Omental fat pad (tissue), 3 donors: ENCODE measurements at regions not wholly inside any gene's neighbourhood (a gene's known extent, or its start where the extent isn't known, plus 50 kb on each side); places are given as distances from the start of the nearest gene placed in this dataset.
"Not testable (repeated sequence)": the region's sequence is repeated elsewhere in the genome, so short reads cannot be mapped to it uniquely, and the experiment has no call there.

Experiments used
- ATAC-seq: fragments of 150-250 bp; one replicate; pipeline ENCODE4 v1.9.1; 2016; ENCODE audit warnings: mild to moderate bottlenecking, moderate library complexity; ENCODE audit not compliant: low FRiP score
- DNase-seq: peaks from one replicate; pipeline ENCODE4 v3.0.0-alpha.2; 2019; ENCODE audit warnings: low spot score
- TF ChIP-seq, protein P1 (sequence below), 3 donors: fragments of 450-650 bp; IDR thresholded peaks; one replicate each; pipeline ENCODE4 v1.5.1; 2016 to 2017; ENCODE audit warnings: antibody characterized with exemption in 3 of 3, mild to moderate bottlenecking in 3 of 3, moderate library complexity in 2 of 3

DNA sequence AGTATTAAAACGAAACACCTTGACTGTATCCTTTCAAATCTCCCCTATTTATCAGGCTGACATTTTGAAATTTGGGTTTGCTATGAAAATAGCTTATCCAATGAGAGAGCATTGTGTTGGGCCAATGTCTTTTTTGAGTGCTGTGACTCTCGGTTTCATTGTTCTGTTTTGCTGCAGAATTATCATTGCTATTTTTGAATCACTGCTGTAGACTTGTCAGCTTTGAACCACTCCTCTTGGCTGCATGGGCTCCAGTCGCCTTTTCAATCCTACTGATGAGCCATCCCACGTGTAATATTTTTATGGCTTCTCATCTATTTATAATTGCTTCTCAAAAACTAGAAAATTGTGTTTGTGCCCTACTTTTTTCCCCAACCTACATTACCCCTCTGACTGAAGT is 322.8 kb downstream of the LNPK start:
- no peak for DNase-seq
- TF ChIP-seq, protein P1, sequence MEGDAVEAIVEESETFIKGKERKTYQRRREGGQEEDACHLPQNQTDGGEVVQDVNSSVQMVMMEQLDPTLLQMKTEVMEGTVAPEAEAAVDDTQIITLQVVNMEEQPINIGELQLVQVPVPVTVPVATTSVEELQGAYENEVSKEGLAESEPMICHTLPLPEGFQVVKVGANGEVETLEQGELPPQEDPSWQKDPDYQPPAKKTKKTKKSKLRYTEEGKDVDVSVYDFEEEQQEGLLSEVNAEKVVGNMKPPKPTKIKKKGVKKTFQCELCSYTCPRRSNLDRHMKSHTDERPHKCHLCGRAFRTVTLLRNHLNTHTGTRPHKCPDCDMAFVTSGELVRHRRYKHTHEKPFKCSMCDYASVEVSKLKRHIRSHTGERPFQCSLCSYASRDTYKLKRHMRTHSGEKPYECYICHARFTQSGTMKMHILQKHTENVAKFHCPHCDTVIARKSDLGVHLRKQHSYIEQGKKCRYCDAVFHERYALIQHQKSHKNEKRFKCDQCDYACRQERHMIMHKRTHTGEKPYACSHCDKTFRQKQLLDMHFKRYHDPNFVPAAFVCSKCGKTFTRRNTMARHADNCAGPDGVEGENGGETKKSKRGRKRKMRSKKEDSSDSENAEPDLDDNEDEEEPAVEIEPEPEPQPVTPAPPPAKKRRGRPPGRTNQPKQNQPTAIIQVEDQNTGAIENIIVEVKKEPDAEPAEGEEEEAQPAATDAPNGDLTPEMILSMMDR (IDR thresholded peaks at IDR 0.05), result no peak
- no peak for ATAC-seq

DNA sequence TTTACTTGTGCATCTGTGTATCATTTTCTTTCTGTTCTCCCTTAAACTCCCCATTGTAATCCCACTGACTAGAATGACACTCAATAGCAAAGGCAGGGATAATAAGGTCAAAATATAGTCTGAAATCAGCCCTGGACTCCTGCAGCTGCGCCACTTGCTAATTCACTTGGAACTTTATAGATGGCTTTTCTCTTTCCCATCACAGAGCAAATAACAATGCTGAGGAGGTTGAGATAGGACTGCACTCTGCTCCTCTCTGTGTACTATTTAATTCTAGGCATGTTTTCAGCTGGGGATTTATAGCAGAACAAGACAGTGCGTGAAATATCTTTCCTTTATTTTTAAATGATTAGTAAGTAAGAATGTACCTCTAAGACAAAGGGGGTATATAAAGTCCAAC is 324.2 kb downstream of the LNPK start:
- no peak for ATAC-seq

DNA sequence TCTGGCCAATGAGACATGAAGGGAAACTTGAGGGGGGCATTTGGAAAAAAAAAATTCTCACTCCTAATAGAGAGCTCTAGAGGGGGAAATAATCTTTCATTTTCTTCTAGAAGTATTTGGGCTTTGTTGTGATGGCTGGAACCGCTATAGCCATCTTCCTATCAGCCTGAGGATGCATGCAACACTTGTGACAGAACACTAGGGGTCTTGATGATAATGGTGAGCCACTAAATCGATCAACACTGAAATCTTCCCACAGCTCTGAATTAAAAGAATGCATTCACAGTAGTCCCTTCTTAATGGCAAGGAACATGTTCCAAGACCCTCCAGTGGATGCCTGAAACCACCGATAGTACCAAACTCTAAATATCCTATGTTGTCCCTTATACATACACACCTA is 325.3 kb downstream of the LNPK start:
- ATAC-seq (no peak), DNase-seq (no peak)
- TF ChIP-seq, protein P1 (IDR thresholded peaks at IDR 0.05), result no peak

More for the DNA sequence above, 324.2 kb downstream of the LNPK start:
- DNase-seq, result no peak
- TF ChIP-seq, protein P1 (IDR thresholded peaks at IDR 0.05), result no peak

DNA sequence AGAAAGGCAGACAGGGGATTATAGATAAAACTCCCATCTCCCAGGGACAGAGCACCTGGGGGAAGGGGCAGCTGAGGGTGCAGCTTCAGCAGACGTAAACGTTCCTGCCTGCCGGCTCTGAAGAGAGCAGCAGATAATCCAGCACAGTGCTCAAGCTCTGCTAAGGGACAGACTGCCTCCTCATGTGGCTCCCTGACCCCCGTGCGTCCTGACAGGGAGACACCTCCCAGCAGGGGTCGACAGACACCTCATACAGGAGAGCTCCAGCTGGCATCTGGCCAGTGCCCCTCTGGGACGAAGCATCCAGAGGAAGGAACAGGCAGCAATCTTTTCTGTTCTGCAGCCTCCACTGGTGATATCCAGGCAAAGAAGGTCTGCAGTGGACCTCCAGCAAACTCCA is 333.3 kb downstream of the LNPK start:
- not testable (repeated sequence) for ATAC-seq, DNase-seq

DNA sequence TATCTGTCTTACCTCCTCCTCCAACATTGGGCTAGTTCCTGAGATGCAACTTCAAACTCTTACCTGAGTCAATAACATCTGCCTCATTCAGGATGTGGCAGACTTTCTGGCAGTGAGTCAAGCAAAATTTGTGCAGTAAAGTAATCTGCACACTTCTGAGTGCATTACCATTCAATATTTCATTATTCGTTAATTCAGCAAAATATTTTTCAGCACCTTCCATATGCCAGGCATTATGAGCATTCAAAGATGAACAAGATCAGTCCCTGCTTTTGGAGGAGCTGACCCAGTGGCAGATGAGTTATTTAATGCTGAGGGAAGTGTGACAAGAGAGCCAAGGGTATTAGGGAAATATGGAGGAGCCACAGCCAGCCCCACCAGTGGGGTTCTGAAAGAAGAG is 339.7 kb downstream of the LNPK start:
- DNase-seq (no peak), ATAC-seq (no peak)
- TF ChIP-seq, protein P1 (IDR thresholded peaks at IDR 0.05), result no peak

DNA sequence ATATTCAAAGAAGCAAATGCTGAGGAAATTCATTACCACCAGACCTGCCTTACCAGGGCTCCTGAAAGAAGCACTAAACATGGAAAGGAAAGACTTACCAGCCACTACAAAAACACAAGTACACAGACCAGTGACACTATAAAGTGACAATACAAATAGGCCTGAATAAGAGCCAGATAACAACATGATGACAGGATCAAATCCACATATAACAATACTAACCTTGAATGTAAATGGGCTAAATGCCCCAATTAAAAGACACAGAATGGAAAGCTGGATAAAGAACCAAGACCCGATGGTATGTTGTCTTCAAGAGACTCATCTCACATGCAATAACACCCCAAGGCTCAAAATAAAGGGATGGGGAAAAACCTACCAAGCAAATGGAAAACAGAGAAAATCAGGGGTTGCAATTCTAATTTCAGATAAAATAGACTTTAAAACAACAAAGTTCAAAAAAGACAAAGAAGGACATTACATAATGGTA is 353.4 kb downstream of the LNPK start:
- DNase-seq (no peak), ATAC-seq (no peak)
- TF ChIP-seq, protein P1 (IDR thresholded peaks at IDR 0.05), result no peak

DNA sequence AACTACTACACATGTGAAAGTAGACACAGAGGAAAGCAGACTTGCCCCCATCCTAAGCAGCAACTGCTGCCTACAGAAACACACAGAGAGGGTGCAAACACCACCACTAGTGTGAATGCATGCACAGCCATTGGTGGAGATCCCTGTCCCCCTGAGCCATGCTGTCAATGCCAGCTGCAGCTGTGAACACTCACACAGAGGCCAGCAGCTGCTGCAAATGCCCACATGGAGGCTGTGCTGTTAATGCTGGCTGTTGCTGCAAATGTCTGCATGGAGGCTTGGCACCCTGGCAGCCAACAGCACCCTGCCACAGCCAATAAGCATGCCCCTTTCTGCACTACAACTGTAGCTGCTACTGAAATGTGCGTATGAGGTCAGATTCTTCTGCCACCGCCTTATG is 355.0 kb downstream of the LNPK start:
- no peak for ATAC-seq

More for the DNA sequence above, 355.0 kb downstream of the LNPK start:
- TF ChIP-seq, protein P1 (IDR thresholded peaks at IDR 0.05), result no peak
- DNase-seq, result no peak
